ENCODE measurements at regions not wholly inside any gene's neighbourhood (a gene's known extent, or its start where the extent isn't known, plus 50 kb on each side); places are given as distances from the start of the nearest gene placed in this dataset.

DNA sequence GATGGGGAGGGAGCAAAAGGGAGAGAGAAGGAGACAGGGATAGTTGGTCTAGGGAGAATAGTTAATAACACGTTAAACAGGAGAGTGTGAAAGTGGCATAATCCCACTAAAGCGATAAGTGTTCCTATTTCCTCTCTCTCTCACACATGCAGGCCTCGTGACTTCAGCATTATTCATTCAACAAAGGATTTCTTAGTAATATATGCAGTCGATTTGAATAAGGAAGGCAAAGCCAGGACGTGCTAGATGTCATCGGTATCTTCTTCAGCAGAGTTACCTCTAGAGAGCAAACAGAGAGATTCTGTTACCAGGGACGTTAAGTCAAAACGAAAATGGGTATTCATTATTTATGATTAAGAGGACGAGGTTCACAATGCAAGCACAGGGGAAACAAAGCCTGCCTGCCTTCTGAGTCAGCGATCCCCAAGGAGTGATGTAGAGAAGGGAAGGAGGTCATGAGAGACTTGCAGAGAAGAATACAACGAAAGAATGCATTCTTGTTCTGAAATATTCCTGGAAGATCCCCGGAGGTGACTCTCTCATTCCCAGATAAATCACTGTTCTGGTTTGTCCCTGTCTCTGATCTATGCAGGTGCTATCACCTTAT, 1048.4 kb downstream of the NLGN4X start:
- no peaks in the 10 kb centered on the region for H3K9me3 ChIP-seq
- no peaks in the 10 kb centered on the region for H3K36me3 ChIP-seq
- TF ChIP-seq, protein P1, sequence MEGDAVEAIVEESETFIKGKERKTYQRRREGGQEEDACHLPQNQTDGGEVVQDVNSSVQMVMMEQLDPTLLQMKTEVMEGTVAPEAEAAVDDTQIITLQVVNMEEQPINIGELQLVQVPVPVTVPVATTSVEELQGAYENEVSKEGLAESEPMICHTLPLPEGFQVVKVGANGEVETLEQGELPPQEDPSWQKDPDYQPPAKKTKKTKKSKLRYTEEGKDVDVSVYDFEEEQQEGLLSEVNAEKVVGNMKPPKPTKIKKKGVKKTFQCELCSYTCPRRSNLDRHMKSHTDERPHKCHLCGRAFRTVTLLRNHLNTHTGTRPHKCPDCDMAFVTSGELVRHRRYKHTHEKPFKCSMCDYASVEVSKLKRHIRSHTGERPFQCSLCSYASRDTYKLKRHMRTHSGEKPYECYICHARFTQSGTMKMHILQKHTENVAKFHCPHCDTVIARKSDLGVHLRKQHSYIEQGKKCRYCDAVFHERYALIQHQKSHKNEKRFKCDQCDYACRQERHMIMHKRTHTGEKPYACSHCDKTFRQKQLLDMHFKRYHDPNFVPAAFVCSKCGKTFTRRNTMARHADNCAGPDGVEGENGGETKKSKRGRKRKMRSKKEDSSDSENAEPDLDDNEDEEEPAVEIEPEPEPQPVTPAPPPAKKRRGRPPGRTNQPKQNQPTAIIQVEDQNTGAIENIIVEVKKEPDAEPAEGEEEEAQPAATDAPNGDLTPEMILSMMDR (IDR thresholded peaks at IDR 0.05; ENCODE audit: low read depth, low read length): no peak
- H3K27me3 ChIP-seq: no peaks in the 10 kb centered on the region
- DNase-seq: no peak
- H3K4me1 ChIP-seq: no peaks in the 10 kb centered on the region
- no peak overlapping the region for H3K4me3 ChIP-seq (ENCODE audit: low read depth, low read length)

DNA sequence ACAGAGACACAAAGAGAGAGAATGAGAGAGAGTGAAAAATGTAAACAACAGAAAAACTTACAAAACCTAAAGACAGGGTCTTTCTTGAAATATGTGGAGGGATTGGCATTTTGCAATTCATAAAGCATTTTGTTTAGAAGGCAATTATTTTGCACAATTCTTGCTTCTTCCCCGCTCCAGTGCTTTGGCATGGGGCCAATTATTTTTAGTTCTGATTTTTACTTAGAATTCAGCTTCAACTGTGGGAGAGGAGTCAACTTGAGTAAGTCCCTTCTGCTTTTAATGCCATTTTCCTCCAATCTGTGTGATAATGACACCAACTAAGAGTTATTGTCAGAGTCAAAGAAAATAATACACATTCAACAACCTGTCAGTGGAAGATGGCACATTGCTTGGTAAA, 1051.9 kb downstream of the NLGN4X start:
- TF ChIP-seq, protein P1 (IDR thresholded peaks at IDR 0.05; ENCODE audit: low read depth, low read length): no peak
- no peaks in the 10 kb centered on the region for H3K4me1 ChIP-seq
- H3K27me3 ChIP-seq: no peaks in the 10 kb centered on the region

DNA sequence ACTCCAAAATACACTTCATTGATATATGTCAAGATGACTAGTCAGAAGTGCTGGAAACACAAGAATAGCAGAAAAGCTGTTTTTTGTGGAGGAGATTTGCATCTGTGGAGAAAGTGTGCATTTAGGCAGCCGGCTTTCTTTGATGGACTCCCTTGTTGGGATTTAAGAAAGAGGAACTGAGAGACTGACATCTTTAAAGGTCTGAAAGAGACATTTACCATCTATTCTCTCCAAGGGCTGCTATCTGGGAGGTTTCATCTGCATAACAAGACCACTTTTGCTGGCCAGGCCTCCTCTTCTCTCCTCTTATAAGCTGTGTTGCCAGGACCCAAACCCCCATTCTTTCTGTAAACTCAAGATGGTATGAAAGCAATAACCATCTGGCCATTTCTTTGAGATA, 1065.0 kb downstream of the NLGN4X start:
- H3K4me1 ChIP-seq: no peaks in the 10 kb centered on the region
- H3K4me3 ChIP-seq (ENCODE audit: low read depth, low read length): no peak overlapping the region
- DNase-seq: no peak
- no peaks in the 10 kb centered on the region for H3K27me3 ChIP-seq
- TF ChIP-seq, protein P1 (IDR thresholded peaks at IDR 0.05; ENCODE audit: low read depth, low read length): no peak
- H3K36me3 ChIP-seq: no peaks in the 10 kb centered on the region
- H3K9me3 ChIP-seq: no peaks in the 10 kb centered on the region

More for the DNA sequence above, 1051.9 kb downstream of the NLGN4X start:
- no peaks in the 10 kb centered on the region for H3K9me3 ChIP-seq
- no peak for DNase-seq
- no peaks in the 10 kb centered on the region for H3K36me3 ChIP-seq
- H3K4me3 ChIP-seq (ENCODE audit: low read depth, low read length): no peak overlapping the region

DNA sequence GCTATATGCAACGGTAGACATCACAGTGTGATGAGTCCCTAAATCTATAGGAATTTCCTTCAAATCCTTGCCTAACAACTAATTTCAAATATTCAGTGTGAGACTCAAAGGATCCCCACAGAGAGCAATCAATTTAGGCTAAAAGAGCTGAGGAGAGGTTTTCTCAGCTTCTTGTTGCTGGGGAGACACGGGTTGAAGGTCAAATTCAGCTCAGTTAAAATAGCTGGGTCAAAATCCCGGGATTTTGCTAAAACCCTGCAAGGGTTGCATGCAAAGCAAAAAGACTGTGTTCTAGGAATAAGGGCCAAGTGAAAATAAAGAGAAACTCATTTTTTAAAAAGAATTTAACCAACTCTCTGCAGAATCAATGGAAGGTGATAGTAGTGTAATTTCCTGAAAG, 1073.4 kb downstream of the NLGN4X start:
- H3K4me3 ChIP-seq (ENCODE audit: low read depth, low read length): no peak overlapping the region
- DNase-seq: no peak
- no peaks in the 10 kb centered on the region for H3K27me3 ChIP-seq
- H3K36me3 ChIP-seq: no peaks in the 10 kb centered on the region
- TF ChIP-seq, protein P1 (IDR thresholded peaks at IDR 0.05; ENCODE audit: low read depth, low read length): no peak
- H3K9me3 ChIP-seq: no peaks in the 10 kb centered on the region
- no peaks in the 10 kb centered on the region for H3K4me1 ChIP-seq

DNA sequence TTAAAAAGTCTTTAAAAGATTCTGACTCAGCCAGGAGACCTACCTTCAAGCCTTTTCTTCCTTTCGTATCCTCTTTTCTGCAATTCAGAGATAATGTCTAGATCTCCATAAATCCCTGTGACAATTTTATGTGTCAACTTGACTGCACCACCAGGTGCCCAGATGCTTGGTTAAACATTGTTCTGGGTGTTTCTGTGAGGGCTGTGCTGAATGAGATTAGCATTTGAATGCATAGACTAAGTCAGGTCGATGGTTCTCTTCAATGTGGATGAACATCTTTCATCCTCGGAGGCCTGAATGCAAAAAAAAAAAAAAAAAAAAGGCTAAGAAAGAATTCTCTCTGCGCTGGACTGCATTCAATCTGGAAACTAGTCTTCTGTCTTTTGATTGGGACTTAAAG, 1082.7 kb downstream of the NLGN4X start:
- TF ChIP-seq, protein P1 (IDR thresholded peaks at IDR 0.05; ENCODE audit: low read depth, low read length): no peak
- no peaks in the 10 kb centered on the region for H3K36me3 ChIP-seq
- H3K27me3 ChIP-seq: no peaks in the 10 kb centered on the region
- no peaks in the 10 kb centered on the region for H3K9me3 ChIP-seq
- no peaks in the 10 kb centered on the region for H3K4me1 ChIP-seq
- H3K4me3 ChIP-seq (ENCODE audit: low read depth, low read length): no peak overlapping the region
- no peak for DNase-seq

DNA sequence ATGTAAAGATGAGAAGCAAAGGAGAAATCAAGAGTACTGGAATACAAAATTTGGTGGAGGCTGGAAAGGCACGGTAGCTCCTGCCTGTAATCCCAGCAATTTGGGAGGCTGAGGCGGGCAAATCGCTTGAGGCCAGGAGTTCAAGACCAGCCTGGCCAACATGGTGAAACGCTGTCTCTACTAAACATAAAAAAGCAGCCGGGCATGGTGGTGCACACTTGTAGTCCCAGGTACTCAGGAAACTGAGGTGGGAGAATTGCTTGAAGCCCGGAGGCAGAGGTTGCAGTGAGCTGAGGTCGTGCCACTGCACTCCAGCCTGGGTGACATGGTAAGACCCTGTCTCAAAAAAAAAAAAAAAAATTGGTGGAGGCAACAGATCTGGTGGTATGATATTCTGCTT, 1086.0 kb downstream of the NLGN4X start:
- no peaks in the 10 kb centered on the region for H3K4me1 ChIP-seq
- TF ChIP-seq, protein P1 (IDR thresholded peaks at IDR 0.05; ENCODE audit: low read depth, low read length): no peak

More for the DNA sequence above, 1086.0 kb downstream of the NLGN4X start:
- DNase-seq: no peak
- H3K27me3 ChIP-seq: no peaks in the 10 kb centered on the region
- H3K4me3 ChIP-seq (ENCODE audit: low read depth, low read length): no peak overlapping the region
- H3K36me3 ChIP-seq: no peaks in the 10 kb centered on the region
- no peaks in the 10 kb centered on the region for H3K9me3 ChIP-seq

Data from BE2C (cell line).